KG1 (cell line): ENCODE measurements at regions not wholly inside any gene's neighbourhood (a gene's known extent, or its start where the extent isn't known, plus 50 kb on each side); places are given as distances from the start of the nearest gene placed in this dataset.

Experiments used
- DNase-seq: peaks from one replicate; lab custom pipeline; 2025; lab: John Stamatoyannopoulos, UW

GRCh38 chr4:3818371-3818770, 52.2 kb downstream of the ADRA2C start:
- DNase-seq, result no peak

- no peak for DNase-seq
Observed at GRCh38 chr4:3819210-3819919, 53.2 kb downstream of the ADRA2C start.

DNA sequence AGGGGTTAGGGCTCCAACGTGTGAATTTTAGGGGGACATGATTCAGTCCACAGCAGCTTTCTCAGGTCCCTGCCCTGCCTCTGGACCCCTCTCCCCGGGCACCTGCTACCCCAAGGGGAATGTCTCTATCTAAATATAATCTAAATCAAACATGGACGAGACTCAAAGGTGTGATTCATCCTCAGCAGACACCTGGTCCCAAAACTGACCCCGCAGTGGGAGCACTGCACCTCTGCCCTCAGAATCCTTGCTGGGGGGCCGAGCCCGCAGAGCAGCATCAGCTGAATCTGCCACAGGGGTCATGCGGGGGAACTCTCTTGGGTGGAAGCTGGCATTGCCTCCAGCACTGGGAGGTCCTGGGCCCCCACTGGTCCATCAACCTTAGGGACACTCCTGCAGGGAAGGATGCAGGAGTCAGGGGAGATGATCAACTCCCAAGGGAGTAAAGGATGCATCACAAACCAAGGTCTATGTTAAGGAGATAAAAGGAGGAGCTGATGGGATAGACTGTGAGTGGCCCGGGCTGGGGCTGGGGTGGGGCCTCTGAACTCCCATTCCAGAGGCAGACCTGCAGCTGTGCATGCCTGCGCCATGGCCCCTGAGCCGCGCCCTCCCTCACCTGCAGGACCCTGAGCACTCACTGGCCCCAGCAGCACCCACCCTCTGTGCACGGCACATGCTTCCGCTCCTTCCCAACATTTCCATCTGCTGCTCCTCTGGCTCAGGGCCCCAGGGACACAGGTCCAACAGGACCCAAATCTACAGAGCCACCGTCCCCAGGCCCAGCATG, 54.0 kb downstream of the ADRA2C start:
- DNase-seq, result no peak

DNA sequence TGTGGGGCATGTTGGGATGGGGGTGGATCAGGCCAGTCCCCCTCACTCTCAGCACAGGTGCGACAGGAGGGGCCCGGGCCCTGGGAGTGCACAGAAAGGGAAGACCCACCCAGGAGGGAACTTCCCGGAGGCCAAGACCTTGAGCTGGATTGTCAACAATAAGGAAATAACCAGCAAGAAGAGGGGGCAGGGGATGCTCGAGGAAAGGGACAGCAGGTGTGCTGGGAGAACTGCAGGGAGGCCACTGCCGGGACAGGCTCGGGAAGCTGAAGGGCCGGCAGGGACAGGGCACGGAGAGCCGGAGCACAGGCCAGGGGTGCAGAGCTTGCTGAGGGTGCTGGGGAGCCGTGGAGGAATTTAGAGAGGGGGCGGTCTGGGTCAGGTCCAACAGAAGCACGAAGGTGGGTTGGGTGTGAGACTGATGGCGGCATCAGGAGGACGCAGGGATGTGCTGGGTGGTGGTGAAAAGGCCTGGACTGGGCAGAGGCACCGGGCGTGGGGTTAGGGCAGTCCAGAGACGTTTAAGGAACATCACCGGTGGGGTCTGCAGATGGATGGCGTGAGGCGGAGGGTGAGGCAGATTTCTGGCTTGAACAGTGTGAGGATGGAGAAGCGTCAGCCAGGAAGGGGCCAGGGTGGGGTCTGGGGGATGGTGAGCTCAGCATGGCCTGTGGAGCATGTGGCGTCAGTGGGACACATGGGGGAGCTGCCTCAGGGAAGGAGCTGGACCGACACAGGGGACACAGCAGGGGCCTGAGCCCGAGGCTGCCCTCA, 54.8 kb downstream of the ADRA2C start:
- no peak for DNase-seq

- no peak for DNase-seq
Observed at GRCh38 chr4:3821580-3822229, 55.5 kb downstream of the ADRA2C start.

GRCh38 chr4:3822230-3822947, 56.2 kb downstream of the ADRA2C start:
- no peak for DNase-seq

DNA sequence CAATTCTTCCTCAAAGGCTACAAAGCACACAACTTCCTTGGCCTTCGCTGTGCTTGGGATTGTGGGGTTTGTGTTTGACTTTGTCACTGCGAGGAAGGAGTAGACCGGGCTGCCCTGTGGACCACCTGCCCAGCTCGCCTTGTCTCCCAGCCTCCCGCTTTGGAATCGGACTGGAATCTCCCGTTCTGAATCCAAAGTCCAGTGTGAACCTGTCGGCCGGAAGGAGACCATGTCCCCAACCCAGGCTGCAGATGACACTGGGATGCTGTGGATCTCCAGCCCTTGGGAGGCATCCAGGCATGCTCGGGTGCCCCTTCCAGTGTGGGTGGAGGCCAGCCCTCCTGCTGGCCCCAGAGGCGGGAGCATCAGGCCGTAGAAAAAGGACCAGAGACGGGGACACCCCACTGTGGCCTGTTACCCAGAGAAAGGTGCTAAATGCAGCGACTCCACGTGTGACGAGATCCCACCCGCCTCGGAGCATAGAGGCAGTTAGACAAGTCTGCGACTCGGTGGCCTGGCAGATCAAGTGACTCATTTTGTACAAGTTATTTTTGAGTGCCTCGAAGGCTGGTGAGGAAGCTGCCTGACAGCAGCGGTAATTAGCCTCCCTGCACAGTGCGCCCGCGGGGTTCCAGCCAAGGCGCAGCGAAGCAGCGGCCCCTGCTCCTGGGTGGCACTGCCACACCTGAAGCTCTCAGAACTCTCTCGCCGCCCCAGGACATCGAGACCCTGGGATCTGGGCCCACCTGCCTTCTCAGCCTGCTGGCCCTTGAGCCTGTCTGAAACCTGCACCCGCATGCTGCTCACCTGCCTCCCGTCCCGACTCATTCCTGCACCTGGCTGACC, 57.5 kb downstream of the ADRA2C start:
- DNase-seq, result no peak

DNA sequence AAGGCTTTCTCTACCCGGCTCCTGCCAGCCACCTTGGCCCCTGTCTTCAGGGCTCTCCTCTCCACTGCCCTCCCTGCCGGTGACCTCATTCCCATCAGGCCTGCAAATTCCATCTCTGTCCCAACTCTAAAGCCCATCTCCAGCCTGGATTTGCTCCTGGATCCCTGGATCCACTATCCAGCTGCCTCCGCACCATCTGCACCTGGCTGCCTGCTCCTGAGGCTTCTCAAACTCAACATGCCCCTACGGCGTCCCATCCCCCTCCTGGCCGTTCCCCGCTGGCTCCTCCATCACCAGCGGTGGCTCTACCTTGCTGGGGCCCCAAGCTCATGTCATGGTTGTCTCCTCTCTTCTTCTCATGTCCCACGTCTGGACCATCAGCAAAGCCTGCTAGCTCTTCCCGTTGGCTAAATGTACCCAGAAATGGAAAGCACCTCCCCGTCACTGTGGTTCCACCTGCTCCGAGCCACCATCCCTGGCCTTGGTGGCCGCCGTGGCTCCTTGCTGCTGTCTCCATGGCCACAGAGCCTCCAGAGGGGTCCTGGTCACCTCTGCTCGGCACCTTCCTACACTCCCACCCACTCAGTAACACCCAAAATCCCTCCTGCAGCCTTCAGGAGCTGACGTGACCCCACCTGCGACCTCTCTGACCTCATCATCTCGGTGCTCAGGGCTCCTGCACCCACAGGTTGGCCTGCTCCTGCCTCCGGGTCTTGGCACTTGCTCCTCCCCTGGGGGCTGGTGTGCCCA, 58.5 kb downstream of the ADRA2C start:
- DNase-seq, result no peak

GRCh38 chr4:3825530-3825929, 59.3 kb downstream of the ADRA2C start:
- DNase-seq, result no peak

GRCh38 chr4:3826247-3827172, 60.3 kb downstream of the ADRA2C start:
- DNase-seq, result no peak

- DNase-seq, result no peak
Observed at GRCh38 chr4:3827616-3828492, 61.7 kb downstream of the ADRA2C start.

- no peak for DNase-seq
Observed at GRCh38 chr4:3828546-3828945, 62.4 kb downstream of the ADRA2C start.

- no peak for DNase-seq
Observed at GRCh38 chr4:3829211-3829955, 63.2 kb downstream of the ADRA2C start.

GRCh38 chr4:3829956-3830773, 64.0 kb downstream of the ADRA2C start:
- no peak for DNase-seq

DNA sequence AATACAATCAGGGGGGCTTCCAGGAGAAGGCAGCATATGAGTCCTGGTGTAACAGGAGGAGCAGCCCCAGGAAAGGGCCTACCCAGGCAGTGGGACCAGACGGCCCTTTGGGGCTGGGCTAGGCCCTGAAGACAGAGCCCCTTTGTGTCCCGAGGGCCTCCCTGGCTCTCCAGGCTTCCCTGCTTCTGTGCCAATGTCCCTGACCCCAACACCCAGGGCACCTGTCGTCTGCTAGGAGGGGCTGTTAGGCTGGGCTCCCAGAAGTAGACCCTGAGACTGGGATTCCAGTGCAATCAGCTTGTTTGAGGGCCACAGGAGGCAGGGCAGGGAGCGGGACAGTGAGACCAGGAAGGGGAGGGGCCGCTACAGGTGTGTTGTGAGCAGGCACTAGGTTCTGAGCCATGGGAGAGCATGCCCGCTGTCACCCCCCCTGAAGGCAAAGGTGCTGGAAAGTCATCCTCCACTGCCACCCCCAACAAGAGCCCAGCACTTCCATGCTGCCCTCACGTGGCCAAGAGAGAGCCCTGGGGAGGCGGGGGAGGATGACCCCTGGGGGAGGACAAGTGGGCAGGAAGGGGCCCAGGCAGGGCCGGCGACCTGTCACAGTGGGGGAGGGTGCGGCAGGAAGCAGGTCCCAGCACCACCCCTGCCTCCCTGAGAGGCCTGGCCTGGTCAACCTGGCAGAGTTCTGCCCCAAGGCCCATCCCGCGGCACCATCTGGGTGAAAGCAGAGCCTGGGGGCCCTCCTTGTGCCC, 64.8 kb downstream of the ADRA2C start:
- no peak for DNase-seq
